H1 (cell line): ENCODE measurements at regions not wholly inside any gene's neighbourhood (a gene's known extent, or its start where the extent isn't known, plus 50 kb on each side); places are given as distances from the start of the nearest gene placed in this dataset.

Experiments used
- CTCF ChIA-PET: fragments of 300-600 bp; sonication (Branson Sonifier 250); formaldehyde crosslinking; loops from one replicate; lab custom pipeline; 2021; ENCODE audit not compliant: partially characterized antibody; lab: Charles Lee
- POLR2A ChIA-PET: fragments of 300-600 bp; sonication (Branson Sonifier 250); formaldehyde crosslinking; loops from one replicate; lab custom pipeline; 2021; ENCODE audit warnings: inconsistent platforms; ENCODE audit not compliant: partially characterized antibody; lab: Charles Lee
- DNase-seq, 2 experiments: peaks; one replicate each; pipeline versions ENCODE4 v3.0.0 to v3.0.0-alpha.2; 2010 to 2022; ENCODE audit warnings: low spot score in 2 of 2, low read depth in 1 of 2, mixed read lengths in 1 of 2
- FAIRE-seq: peaks from 2 replicates; lab custom pipeline; 2011; peaks lifted over from hg19 to GRCh38; lab: Jason Lieb, UNC
- H2AFZ ChIP-seq: 2 replicates; pipeline ENCODE4 v1.8.1; 2012; ENCODE audit warnings: low read length, inconsistent platforms
- H2AK5ac ChIP-seq: 2 replicates; pipeline ENCODE4 v1.6.1; 2013; ENCODE audit warnings: low read depth, low read length
- H2BK120ac ChIP-seq: replicated peaks from 2 replicates; pipeline ENCODE3; 2013; ENCODE audit warnings: low read depth, low read length, inconsistent platforms
- H2BK12ac ChIP-seq: 2 replicates; pipeline ENCODE4 v1.6.1; 2013; ENCODE audit warnings: low read depth, low read length
- H2BK15ac ChIP-seq: 2 replicates; pipeline ENCODE4 v1.6.1; 2013; ENCODE audit warnings: low read length
- H2BK20ac ChIP-seq: 2 replicates; pipeline ENCODE4 v1.6.1; 2013; ENCODE audit warnings: low read length
- H2BK5ac ChIP-seq: 2 replicates; pipeline ENCODE4 v1.6.1; 2013; ENCODE audit warnings: low read depth, low read length
- H3K14ac ChIP-seq: 2 replicates; pipeline ENCODE4 v1.6.1; 2013; ENCODE audit warnings: inconsistent platforms; ENCODE audit not compliant: insufficient read length
- H3K18ac ChIP-seq: 2 replicates; pipeline ENCODE4 v1.6.1; 2013; ENCODE audit warnings: low read length; ENCODE audit errors: extremely low read depth
- H3K23ac ChIP-seq: 2 replicates; pipeline ENCODE4 v1.6.1; 2013; ENCODE audit warnings: inconsistent platforms; ENCODE audit not compliant: insufficient read length
- H3K23me2 ChIP-seq: 2 replicates; pipeline ENCODE4 v1.6.1; 2013; ENCODE audit warnings: low read depth, low read length
- H3K27ac ChIP-seq: 2 replicates; pipeline ENCODE4 v1.6.1; 2011; ENCODE audit warnings: low read depth, low read length, inconsistent platforms
- H3K27me3 ChIP-seq, 4 experiments: replicated peaks in 1 of 4; 1 replicate in 1 of 4; 2 replicates in 3 of 4; pipeline versions ENCODE4 v1.6.1 to v1.8.1; 2011 to 2013; ENCODE audit warnings: low read length in 3 of 4, mild to moderate bottlenecking in 3 of 4, inconsistent platforms in 2 of 4, mixed read lengths in 2 of 4, moderate library complexity in 1 of 4; ENCODE audit not compliant: control insufficient read depth in 3 of 4, insufficient read depth in 3 of 4; ENCODE audit errors: extremely low read depth in 1 of 4
- H3K36me3 ChIP-seq, 4 experiments: 2 replicates each; pipeline versions ENCODE4 v1.6.1 to v1.8.1; 2011 to 2013; ENCODE audit warnings: mild to moderate bottlenecking in 4 of 4, low read length in 3 of 4, moderate library complexity in 2 of 4, control low read depth in 1 of 4, inconsistent platforms in 1 of 4; ENCODE audit not compliant: insufficient read depth in 4 of 4, control insufficient read depth in 2 of 4
- H3K4ac ChIP-seq: replicated peaks from 2 replicates; pipeline ENCODE3; 2013; ENCODE audit warnings: low read length, low read depth, mixed read lengths, inconsistent platforms; ENCODE audit not compliant: insufficient read length
- H3K4me1 ChIP-seq, 4 experiments: replicated peaks in 1 of 4; 1 replicate in 1 of 4; 2 replicates in 3 of 4; pipeline versions ENCODE4 v1.6.1 to v1.8.1; 2011 to 2013; ENCODE audit warnings: low read length in 3 of 4, inconsistent platforms in 2 of 4, mixed read lengths in 1 of 4; ENCODE audit not compliant: insufficient read depth in 4 of 4, control insufficient read depth in 3 of 4
- H3K4me2 ChIP-seq, 2 experiments: 2 replicates each; pipeline versions ENCODE4 v1.6.1 to v1.8.1; 2011 to 2013; ENCODE audit warnings: low read depth in 2 of 2, low read length in 2 of 2, control low read depth in 1 of 2, inconsistent platforms in 1 of 2, mild to moderate bottlenecking in 1 of 2; ENCODE audit not compliant: insufficient read depth in 1 of 2
- H3K4me3 ChIP-seq, 4 experiments: fragments of 200-600, 300-600 bp in 1 of 4; sonication (generic), shearing (Covaris generic), sonication (Bioruptor Twin) in 1 of 4; 2 replicates each; pipeline versions ENCODE4 v1.5.1 to v1.8.1; 2011 to 2016; ENCODE audit warnings: low read length in 4 of 4, low read depth in 3 of 4, control low read depth in 2 of 4, inconsistent platforms in 2 of 4, mild to moderate bottlenecking in 2 of 4, mixed read lengths in 1 of 4, moderate library complexity in 1 of 4; ENCODE audit not compliant: insufficient read depth in 2 of 4; ENCODE audit errors: extremely low read depth in 1 of 4
- H3K56ac ChIP-seq: replicated peaks from 2 replicates; pipeline ENCODE3; 2013; ENCODE audit warnings: low read depth, mild to moderate bottlenecking, mixed read lengths, low read length, inconsistent platforms; ENCODE audit not compliant: insufficient read length
- H3K79me1 ChIP-seq: 2 replicates; pipeline ENCODE4 v1.6.1; 2013; ENCODE audit warnings: low read depth, low read length, control low read depth
- H3K79me2 ChIP-seq, 2 experiments: 2 replicates each; pipeline versions ENCODE4 v1.6.1 to v1.8.1; 2012 to 2013; ENCODE audit warnings: low read length in 2 of 2, mild to moderate bottlenecking in 2 of 2, inconsistent platforms in 1 of 2; ENCODE audit not compliant: insufficient read depth in 2 of 2, control insufficient read depth in 1 of 2
- H3K9ac ChIP-seq, 4 experiments: replicated peaks in 1 of 4; 1 replicate in 1 of 4; 2 replicates in 3 of 4; pipeline versions ENCODE4 v1.6.1 to v1.8.1; 2011 to 2013; ENCODE audit warnings: low read depth in 3 of 4, low read length in 3 of 4, control low read depth in 2 of 4, mild to moderate bottlenecking in 2 of 4, moderate library complexity in 2 of 4, inconsistent platforms in 1 of 4; ENCODE audit errors: extremely low read depth in 1 of 4
- H3K9me3 ChIP-seq, 2 experiments: 2 replicates each; pipeline versions ENCODE4 v1.6.1 to v1.8.1; 2012 to 2013; ENCODE audit warnings: mild to moderate bottlenecking in 2 of 2, moderate library complexity in 2 of 2, control low read depth in 1 of 2, inconsistent platforms in 1 of 2, low read depth in 1 of 2, low read length in 1 of 2, mixed read lengths in 1 of 2; ENCODE audit not compliant: insufficient read depth in 2 of 2
- H4K20me1 ChIP-seq, 2 experiments: replicated peaks in 1 of 2; 2 replicates each; pipeline versions ENCODE3 to v1.8.1; 2011 to 2013; ENCODE audit warnings: inconsistent platforms in 2 of 2, low read length in 2 of 2, mild to moderate bottlenecking in 1 of 2; ENCODE audit not compliant: insufficient read depth in 2 of 2, control insufficient read depth in 1 of 2
- H4K5ac ChIP-seq: 2 replicates; pipeline ENCODE4 v1.6.1; 2013; ENCODE audit warnings: low read length, low read depth, mixed read lengths, inconsistent platforms; ENCODE audit not compliant: insufficient read length
- H4K8ac ChIP-seq: 2 replicates; pipeline ENCODE4 v1.8.0; 2013; ENCODE audit warnings: mild to moderate bottlenecking, moderate library complexity, low read length, inconsistent platforms; ENCODE audit not compliant: insufficient read depth; ENCODE audit errors: extremely low read depth
- H4K91ac ChIP-seq: replicated peaks from 2 replicates; pipeline ENCODE3; 2013; ENCODE audit warnings: low read length, mixed read lengths, inconsistent platforms; ENCODE audit not compliant: insufficient read length
- EGR1 ChIP-seq: IDR thresholded peaks from 2 replicates; pipeline ENCODE4 v1.6.1; 2011; ENCODE audit warnings: low read depth, low read length, borderline replicate concordance
- NRF1 ChIP-seq: IDR thresholded peaks from 2 replicates; pipeline ENCODE4 v1.6.1; 2011; ENCODE audit warnings: mild to moderate bottlenecking, low read depth, low read length, improper control_type of control experiment
- POLR2AphosphoS5 ChIP-seq: IDR thresholded peaks from 2 replicates; pipeline ENCODE4 v1.6.1; 2011; ENCODE audit warnings: low read depth, low read length
- WGBS, 2 experiments: shearing (Covaris generic) in 1 of 2; methylation state at CpG; one replicate each; pipeline versions ENCODE4 v1.1.6 to v1.1.7; 2013 to 2015; ENCODE audit warnings: low lambda C conversion rate in 2 of 2, mixed read lengths in 2 of 2, inconsistent platforms in 1 of 2, low coverage in 1 of 2, missing lambda C conversion rate in 1 of 2; ENCODE audit not compliant: insufficient replicate concordance in 2 of 2, insufficient coverage in 1 of 2, insufficient read length in 1 of 2; ENCODE audit errors: extremely low coverage in 1 of 2, missing lambda C conversion rate in 1 of 2; 5-methylcytosine and 5-hydroxymethylcytosine counted together
- TF ChIP-seq, protein P1 (sequence below): IDR thresholded peaks from 2 replicates; pipeline ENCODE4 v1.6.1; 2012; ENCODE audit warnings: inconsistent platforms

DNA sequence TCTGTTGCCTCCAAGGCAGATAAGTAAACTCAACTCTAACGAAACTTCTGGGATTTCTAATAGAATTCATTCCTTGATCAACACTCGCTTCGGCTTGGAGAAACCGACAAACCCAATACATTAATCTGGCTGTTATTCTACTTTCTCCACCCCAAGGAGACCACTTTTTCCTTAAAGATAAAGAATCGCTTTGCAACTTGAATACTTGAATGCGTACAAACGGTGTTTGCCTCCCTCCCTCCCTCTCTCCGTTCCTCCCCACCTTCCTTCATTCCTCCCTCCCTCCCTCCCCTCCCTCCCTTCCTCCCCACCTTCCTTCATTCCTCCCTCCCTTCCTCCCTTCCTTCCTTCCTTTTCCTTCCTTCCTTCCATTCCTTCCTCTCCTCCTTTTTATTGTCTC, 432.6 kb downstream of the HAPSTR1 start:
- Histone ChIP-seq H2BK5ac (no peak overlapping the region), H2BK15ac (no peak overlapping the region), H2BK120ac (no peak overlapping the region), H4K91ac (no peak overlapping the region), H3K14ac (no peak overlapping the region), H3K36me3 (no peaks in the 10 kb centered on the region), H3K4ac (no peak overlapping the region), H2AFZ (no peak overlapping the region), H3K79me2 (no peaks in the 10 kb centered on the region), H3K79me1 (no peaks in the 10 kb centered on the region), H4K20me1 (no peaks in the 10 kb centered on the region), H3K23me2 (no peaks in the 10 kb centered on the region; the same call in 1 of the 2 replicates), H3K56ac (no peak overlapping the region), H2BK12ac (no peak overlapping the region), H3K27ac (no peak overlapping the region), H3K27me3 (peaks cover 0 to 5% (median under 1%) of the 10 kb centered on the region in 4 experiments; a peak in 2 of 7 replicates), H3K9me3 (no peaks in the 10 kb centered on the region), H3K9ac (no peak overlapping the region), H4K5ac (no peak overlapping the region), H3K4me3 (no peak overlapping the region), H4K8ac (no peak overlapping the region), H3K4me2 (no peak overlapping the region), H2AK5ac (no peak overlapping the region), H3K4me1 (peaks cover 6 to 19% (median 8%) of the 10 kb centered on the region in 4 experiments), H2BK20ac (no peak overlapping the region), H3K18ac (no peak overlapping the region), H3K23ac (no peak overlapping the region)
- ChIA-PET POLR2A (no interaction called here), CTCF (no interaction called here)
- DNase-seq (no peak), FAIRE-seq (no peak)
- 69% methylated on average over 4 of the region's 8 CpGs; no CpG with 5 or more reads in 1 of the 2 experiments for WGBS, 2 experiments
- no peak for TF ChIP-seq POLR2AphosphoS5
- TF ChIP-seq, protein P1, sequence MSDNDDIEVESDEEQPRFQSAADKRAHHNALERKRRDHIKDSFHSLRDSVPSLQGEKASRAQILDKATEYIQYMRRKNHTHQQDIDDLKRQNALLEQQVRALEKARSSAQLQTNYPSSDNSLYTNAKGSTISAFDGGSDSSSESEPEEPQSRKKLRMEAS, result no peak
- no peak for TF ChIP-seq EGR1
- no peak for TF ChIP-seq NRF1
